Endothelial cell (in vitro differentiated cells): ENCODE measurements at regions not wholly inside any gene's neighbourhood (a gene's known extent, or its start where the extent isn't known, plus 50 kb on each side); places are given as distances from the start of the nearest gene placed in this dataset.
A peak's percentile ranks its signal among the peaks of the same experiment; 100 is the strongest.

Experiments used
- DNase-seq: peaks from one replicate; pipeline ENCODE4 v3.0.0; 2021; ENCODE audit warnings: low spot score
- H3K27ac Mint-ChIP-seq: one replicate; pipeline ENCODE4 v1.8.0; 2021; ENCODE audit warnings: mixed read lengths, inconsistent platforms; ENCODE audit not compliant: unreplicated experiment
- H3K27me3 Mint-ChIP-seq: one replicate; pipeline ENCODE4 v1.8.0; 2021; ENCODE audit warnings: mild to moderate bottlenecking, moderate library complexity, mixed read lengths, inconsistent platforms; ENCODE audit not compliant: unreplicated experiment
- H3K36me3 Mint-ChIP-seq: one replicate; pipeline ENCODE4 v1.8.0; 2021; ENCODE audit warnings: mild to moderate bottlenecking, low read depth, mixed read lengths, inconsistent platforms; ENCODE audit not compliant: unreplicated experiment
- H3K4me1 Mint-ChIP-seq: one replicate; pipeline ENCODE4 v1.8.0; 2021; ENCODE audit warnings: mild to moderate bottlenecking, mixed read lengths, inconsistent platforms; ENCODE audit not compliant: unreplicated experiment
- H3K4me3 Mint-ChIP-seq: one replicate; pipeline ENCODE4 v1.8.0; 2021; ENCODE audit warnings: mild to moderate bottlenecking, mixed read lengths, inconsistent platforms; ENCODE audit not compliant: unreplicated experiment
- H3K9me3 Mint-ChIP-seq: one replicate; pipeline ENCODE4 v1.8.0; 2021; ENCODE audit warnings: mixed read lengths, inconsistent platforms; ENCODE audit not compliant: unreplicated experiment
- CTCF ChIP-seq: fragments of 200-600 bp; sonication (generic); IDR thresholded peaks from one replicate; pipeline ENCODE4 v1.5.0; 2021; ENCODE audit warnings: antibody characterized with exemption; ENCODE audit not compliant: unreplicated experiment

- Mint-ChIP-seq H3K4me3 (no peak overlapping the region), H3K27ac (no peak overlapping the region), H3K27me3 (peaks cover 4% of the 10 kb centered on the region), H3K36me3 (no peaks in the 10 kb centered on the region), H3K9me3 (no peaks in the 10 kb centered on the region), H3K4me1 (no peaks in the 10 kb centered on the region)
- TF ChIP-seq CTCF: no peak
- peak; percentile 41 for DNase-seq
Observed at GRCh38 chr6:101226677-101227135, 166.8 kb upstream of the GRIK2 start.

- no peak for DNase-seq
- H3K9me3 Mint-ChIP-seq: no peaks in the 10 kb centered on the region
- peak overlapping the region; percentile 7 for H3K27ac Mint-ChIP-seq
- no peak overlapping the region for H3K4me3 Mint-ChIP-seq
- no peaks in the 10 kb centered on the region for H3K4me1 Mint-ChIP-seq
- H3K27me3 Mint-ChIP-seq: peaks cover 2% of the 10 kb centered on the region
- TF ChIP-seq CTCF: no peak
- no peaks in the 10 kb centered on the region for H3K36me3 Mint-ChIP-seq
Observed at GRCh38 chr6:101230866-101231265, 162.6 kb upstream of the GRIK2 start.

- Mint-ChIP-seq H3K4me1 (no peaks in the 10 kb centered on the region), H3K9me3 (no peaks in the 10 kb centered on the region), H3K36me3 (no peaks in the 10 kb centered on the region), H3K4me3 (no peak overlapping the region), H3K27me3 (peaks cover 2% of the 10 kb centered on the region), H3K27ac (no peak overlapping the region)
- no peak for DNase-seq
- no peak for TF ChIP-seq CTCF
Observed at GRCh38 chr6:101231606-101232235, 161.8 kb upstream of the GRIK2 start.

- Mint-ChIP-seq H3K9me3 (no peaks in the 10 kb centered on the region), H3K27me3 (no peaks in the 10 kb centered on the region), H3K27ac (no peak overlapping the region), H3K36me3 (no peaks in the 10 kb centered on the region), H3K4me3 (no peak overlapping the region), H3K4me1 (no peaks in the 10 kb centered on the region)
- DNase-seq: no peak
- no peak for TF ChIP-seq CTCF
Observed at GRCh38 chr6:101232961-101233360, 160.5 kb upstream of the GRIK2 start.

- Mint-ChIP-seq H3K4me1 (no peaks in the 10 kb centered on the region), H3K4me3 (no peak overlapping the region), H3K9me3 (no peaks in the 10 kb centered on the region), H3K36me3 (no peaks in the 10 kb centered on the region), H3K27ac (no peak overlapping the region), H3K27me3 (no peaks in the 10 kb centered on the region)
- no peak for TF ChIP-seq CTCF
- no peak for DNase-seq
Observed at GRCh38 chr6:101236709-101237108, 156.8 kb upstream of the GRIK2 start.
